ENCODE measurements at regions not wholly inside any gene's neighbourhood (a gene's known extent, or its start where the extent isn't known, plus 50 kb on each side); places are given as distances from the start of the nearest gene placed in this dataset.
A peak's percentile ranks its signal among the peaks of the same experiment; 100 is the strongest.
"Not testable (repeated sequence)": the region's sequence is repeated elsewhere in the genome, so short reads cannot be mapped to it uniquely, and the experiment has no call there.

DNA sequence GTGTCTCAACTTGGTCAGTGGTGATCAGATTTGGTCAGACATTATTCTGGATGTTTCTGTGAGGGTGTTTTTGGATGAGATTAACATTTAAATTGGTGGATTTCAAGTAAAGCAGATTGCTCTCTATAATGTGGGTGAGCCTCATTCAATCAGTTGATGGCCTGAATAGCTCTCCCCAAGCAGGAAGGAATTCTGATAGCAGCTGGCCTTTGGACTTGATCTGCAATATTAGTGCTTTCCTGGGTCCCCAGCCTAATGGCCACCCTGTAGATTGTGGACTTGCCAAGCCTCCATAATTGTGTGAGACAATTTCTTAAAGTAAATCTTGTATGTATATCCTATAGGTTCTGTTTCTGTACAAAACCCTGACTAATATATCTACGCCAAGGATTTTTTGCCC, 153.9 kb upstream of the TBL1XR1 start:
- no peaks in the 10 kb centered on the region for H3K27me3 ChIP-seq (ENCODE audit: low read depth, low read length)

DNA sequence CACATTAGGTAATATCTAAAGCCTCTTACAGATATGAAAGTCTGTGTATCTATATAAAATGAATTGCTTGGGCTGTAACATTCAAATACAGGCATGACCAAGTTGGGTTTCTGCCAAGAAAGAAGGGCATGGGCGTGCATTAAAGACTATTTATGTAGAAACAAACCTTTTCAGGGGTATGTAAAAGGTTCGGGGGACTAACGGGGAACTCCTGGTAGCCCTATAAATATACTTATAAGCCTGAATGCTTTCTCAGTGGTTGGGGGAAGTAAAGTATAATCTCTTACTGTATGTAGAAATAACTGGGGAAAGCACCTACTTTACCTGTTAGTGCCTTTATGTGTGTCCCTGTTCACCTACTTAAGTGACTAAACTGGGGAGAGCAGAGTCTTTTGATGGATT, 154.5 kb upstream of the TBL1XR1 start:
- no peaks in the 10 kb centered on the region for H3K27me3 ChIP-seq (ENCODE audit: low read depth, low read length)
- no peaks in the 10 kb centered on the region for H3K36me3 ChIP-seq (ENCODE audit: control insufficient read depth in 1 of 2, insufficient read depth in 2 of 2, low read length in 2 of 2)
- no peaks in the 10 kb centered on the region for H3K9me3 ChIP-seq (ENCODE audit: control insufficient read depth in 1 of 2, low read length in 2 of 2)
- H3K27ac ChIP-seq (ENCODE audit: low read length), result peak overlapping the region; percentile 28
- no peak overlapping the region for H3K4me3 ChIP-seq (ENCODE audit: low read depth in 1 of 2, low read length in 2 of 2)
- peaks cover under 1 to 4% of the 10 kb centered on the region in 2 donors for H3K4me1 ChIP-seq (ENCODE audit: control insufficient read depth in 1 of 2, insufficient read depth in 2 of 2, low read length in 2 of 2)

More for the DNA sequence above, 153.9 kb upstream of the TBL1XR1 start:
- Histone ChIP-seq H3K9me3 (ENCODE audit: control insufficient read depth in 1 of 2, low read length in 2 of 2) (no peaks in the 10 kb centered on the region), H3K36me3 (ENCODE audit: control insufficient read depth in 1 of 2, insufficient read depth in 2 of 2, low read length in 2 of 2) (no peaks in the 10 kb centered on the region), H3K4me3 (ENCODE audit: low read depth in 1 of 2, low read length in 2 of 2) (no peak overlapping the region), H3K4me1 (ENCODE audit: control insufficient read depth in 1 of 2, insufficient read depth in 2 of 2, low read length in 2 of 2) (peaks cover 3 to 4% of the 10 kb centered on the region in 2 donors), H3K27ac (ENCODE audit: low read length) (peak overlapping the region; percentile 28)

DNA sequence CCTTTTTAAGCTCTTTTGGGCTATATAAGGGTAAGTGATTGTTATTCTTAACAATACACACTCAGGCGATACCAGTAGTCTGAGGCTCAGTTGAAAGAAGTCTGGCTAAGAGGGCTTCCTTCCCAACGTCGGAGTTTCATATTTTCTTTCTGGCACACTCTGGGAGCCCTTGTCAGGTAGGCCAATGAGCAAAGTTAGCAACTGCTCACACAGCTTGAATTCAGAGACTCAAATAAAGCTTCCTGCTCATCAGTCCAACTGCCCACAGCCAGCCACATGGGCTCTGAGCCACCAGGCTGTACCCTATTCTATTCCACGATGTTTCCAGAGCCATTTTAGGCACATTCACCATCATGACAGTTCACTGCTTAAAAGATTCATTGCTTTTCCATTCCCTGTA, 155.1 kb upstream of the TBL1XR1 start:
- no peaks in the 10 kb centered on the region for H3K9me3 ChIP-seq (ENCODE audit: control insufficient read depth in 1 of 2, low read length in 2 of 2)
- H3K36me3 ChIP-seq (ENCODE audit: control insufficient read depth in 1 of 2, insufficient read depth in 2 of 2, low read length in 2 of 2), result no peaks in the 10 kb centered on the region
- no peaks in the 10 kb centered on the region for H3K27me3 ChIP-seq (ENCODE audit: low read depth, low read length)
- peaks cover 7 to 8% of the 10 kb centered on the region in 2 donors for H3K4me1 ChIP-seq (ENCODE audit: control insufficient read depth in 1 of 2, insufficient read depth in 2 of 2, low read length in 2 of 2)
- peak overlapping the region; percentile 28 for H3K27ac ChIP-seq (ENCODE audit: low read length)
- no peak overlapping the region for H3K4me3 ChIP-seq (ENCODE audit: low read depth in 1 of 2, low read length in 2 of 2)

DNA sequence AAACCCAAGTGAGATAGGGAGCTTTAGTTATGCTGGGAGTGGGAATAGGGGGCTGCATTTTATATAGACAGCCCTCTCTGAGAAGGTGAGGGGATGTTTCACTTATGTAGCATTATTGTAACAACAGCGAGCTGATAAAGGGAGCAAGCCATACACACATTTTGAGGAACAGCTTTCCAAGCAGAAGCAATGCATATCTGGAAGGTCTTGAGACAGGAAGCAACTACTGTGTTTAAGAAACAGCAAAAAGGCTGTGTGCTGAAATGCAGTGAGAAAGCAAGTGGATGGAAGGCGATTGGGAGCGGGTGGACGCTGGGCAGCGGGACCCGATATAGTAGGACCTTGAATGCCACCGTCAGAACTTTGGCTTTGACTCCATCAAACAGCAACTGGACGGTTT, 155.9 kb upstream of the TBL1XR1 start:
- Histone ChIP-seq H3K27ac (ENCODE audit: low read length) (no peak overlapping the region), H3K4me1 (ENCODE audit: control insufficient read depth in 1 of 2, insufficient read depth in 2 of 2, low read length in 2 of 2) (peaks cover 14 to 15% of the 10 kb centered on the region in 2 donors), H3K27me3 (ENCODE audit: low read depth, low read length) (no peaks in the 10 kb centered on the region), H3K4me3 (ENCODE audit: low read depth in 1 of 2, low read length in 2 of 2) (no peak overlapping the region), H3K36me3 (ENCODE audit: control insufficient read depth in 1 of 2, insufficient read depth in 2 of 2, low read length in 2 of 2) (no peaks in the 10 kb centered on the region), H3K9me3 (ENCODE audit: control insufficient read depth in 1 of 2, low read length in 2 of 2) (no peaks in the 10 kb centered on the region)

DNA sequence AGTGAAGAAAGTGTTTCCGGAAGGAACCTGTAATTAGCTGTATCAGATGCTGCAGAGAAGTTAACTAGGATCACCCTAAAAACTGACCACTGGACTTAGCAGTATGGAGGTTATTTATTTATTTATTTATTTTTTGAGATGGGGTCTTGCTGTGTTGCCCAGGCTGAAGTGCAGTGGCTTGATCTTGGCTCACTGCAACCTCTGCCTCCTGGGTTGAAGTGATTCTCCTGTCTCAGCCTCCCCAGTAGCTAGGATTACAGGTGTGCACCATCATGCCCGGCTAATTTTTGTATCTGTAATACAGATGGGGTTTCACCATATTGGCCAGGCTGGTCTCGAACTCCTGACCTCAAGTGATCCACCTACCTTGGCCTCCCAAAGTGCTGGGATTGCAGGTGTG, 156.6 kb upstream of the TBL1XR1 start:
- not testable (repeated sequence) for H3K9me3 ChIP-seq (ENCODE audit: control insufficient read depth in 1 of 2, low read length in 2 of 2); H3K36me3 ChIP-seq (ENCODE audit: control insufficient read depth in 1 of 2, insufficient read depth in 2 of 2, low read length in 2 of 2); H3K27ac ChIP-seq (ENCODE audit: low read length); H3K4me3 ChIP-seq (ENCODE audit: low read depth in 1 of 2, low read length in 2 of 2); H3K27me3 ChIP-seq (ENCODE audit: low read depth, low read length)
- H3K4me1 ChIP-seq (ENCODE audit: control insufficient read depth in 1 of 2, insufficient read depth in 2 of 2, low read length in 2 of 2), result peaks cover 19 to 21% of the 10 kb centered on the region in 2 donors

DNA sequence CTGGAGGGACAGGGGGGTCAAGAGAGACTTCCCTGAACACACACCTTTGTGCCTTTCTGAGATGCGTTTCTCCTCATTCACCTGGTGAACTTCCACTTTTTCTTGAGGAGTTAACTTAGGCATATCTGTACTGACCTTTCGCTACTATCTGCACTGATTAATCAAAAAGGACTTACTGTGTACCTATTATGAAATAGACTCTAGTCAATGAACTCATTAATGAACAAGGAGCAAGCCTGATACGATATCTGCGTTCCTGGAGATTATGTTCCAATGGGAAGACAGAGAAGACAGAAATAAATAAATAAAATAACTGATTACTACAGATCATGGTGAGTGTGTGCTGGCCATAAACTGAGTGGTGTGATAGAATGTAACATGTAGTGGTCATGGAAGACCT, 157.2 kb upstream of the TBL1XR1 start:
- Histone ChIP-seq H3K4me1 (ENCODE audit: control insufficient read depth in 1 of 2, insufficient read depth in 2 of 2, low read length in 2 of 2) (peaks cover 21 to 27% of the 10 kb centered on the region in 2 donors), H3K27me3 (ENCODE audit: low read depth, low read length) (no peaks in the 10 kb centered on the region), H3K27ac (ENCODE audit: low read length) (no peak overlapping the region), H3K36me3 (ENCODE audit: control insufficient read depth in 1 of 2, insufficient read depth in 2 of 2, low read length in 2 of 2) (no peaks in the 10 kb centered on the region), H3K4me3 (ENCODE audit: low read depth in 1 of 2, low read length in 2 of 2) (no peak overlapping the region), H3K9me3 (ENCODE audit: control insufficient read depth in 1 of 2, low read length in 2 of 2) (no peaks in the 10 kb centered on the region)

DNA sequence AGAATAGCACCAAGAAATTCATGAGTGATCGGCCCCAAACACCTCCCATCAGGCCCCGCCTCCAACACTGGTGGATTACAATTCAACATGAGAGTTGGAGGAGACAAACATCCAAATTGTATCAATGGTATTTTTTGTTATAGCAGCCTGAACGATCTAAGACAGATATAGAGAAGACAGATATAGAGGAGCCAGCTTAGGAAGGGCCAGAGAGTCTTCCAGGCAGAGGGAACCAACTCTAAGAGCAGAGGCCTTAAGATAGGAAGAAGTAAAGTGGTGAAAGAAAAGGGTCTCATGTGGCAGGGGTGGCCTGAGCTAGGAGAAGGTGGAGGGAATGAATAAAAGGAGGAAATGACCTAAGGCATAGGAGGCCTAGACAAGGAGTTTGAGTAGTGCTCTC, 158.8 kb upstream of the TBL1XR1 start:
- Histone ChIP-seq H3K36me3 (ENCODE audit: control insufficient read depth in 1 of 2, insufficient read depth in 2 of 2, low read length in 2 of 2) (no peaks in the 10 kb centered on the region), H3K27me3 (ENCODE audit: low read depth, low read length) (no peaks in the 10 kb centered on the region), H3K4me3 (ENCODE audit: low read depth in 1 of 2, low read length in 2 of 2) (no peak overlapping the region), H3K4me1 (ENCODE audit: control insufficient read depth in 1 of 2, insufficient read depth in 2 of 2, low read length in 2 of 2) (peaks cover 28 to 33% of the 10 kb centered on the region in 2 donors), H3K9me3 (ENCODE audit: control insufficient read depth in 1 of 2, low read length in 2 of 2) (no peaks in the 10 kb centered on the region), H3K27ac (ENCODE audit: low read length) (no peak overlapping the region)

DNA sequence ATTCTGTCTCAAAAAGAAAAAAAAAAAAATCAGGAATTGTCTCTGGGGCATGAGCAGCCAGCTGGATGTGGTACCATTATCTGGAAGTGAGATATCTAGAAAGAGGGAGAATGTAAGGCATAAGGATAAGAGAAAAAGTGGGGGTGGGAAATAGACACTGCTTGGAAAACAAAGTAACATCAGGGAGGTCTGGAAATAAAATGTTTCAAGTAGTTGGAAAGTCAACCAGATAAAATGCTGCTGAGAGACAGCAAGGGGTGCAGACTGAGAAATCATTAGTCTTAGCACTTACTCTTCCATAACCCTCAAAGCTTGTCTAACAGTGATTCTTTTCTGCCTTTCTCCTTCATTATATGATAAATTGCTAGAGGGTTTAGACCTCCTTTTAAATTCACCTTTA, 159.7 kb upstream of the TBL1XR1 start:
- no peaks in the 10 kb centered on the region for H3K36me3 ChIP-seq (ENCODE audit: control insufficient read depth in 1 of 2, insufficient read depth in 2 of 2, low read length in 2 of 2)
- H3K9me3 ChIP-seq (ENCODE audit: control insufficient read depth in 1 of 2, low read length in 2 of 2), result no peaks in the 10 kb centered on the region
- peak overlapping the region; percentile 97 for H3K27ac ChIP-seq (ENCODE audit: low read length)
- no peak overlapping the region for H3K4me3 ChIP-seq (ENCODE audit: low read depth in 1 of 2, low read length in 2 of 2)
- H3K27me3 ChIP-seq (ENCODE audit: low read depth, low read length), result no peaks in the 10 kb centered on the region
- peaks cover 34 to 40% of the 10 kb centered on the region in 2 donors for H3K4me1 ChIP-seq (ENCODE audit: control insufficient read depth in 1 of 2, insufficient read depth in 2 of 2, low read length in 2 of 2)

DNA sequence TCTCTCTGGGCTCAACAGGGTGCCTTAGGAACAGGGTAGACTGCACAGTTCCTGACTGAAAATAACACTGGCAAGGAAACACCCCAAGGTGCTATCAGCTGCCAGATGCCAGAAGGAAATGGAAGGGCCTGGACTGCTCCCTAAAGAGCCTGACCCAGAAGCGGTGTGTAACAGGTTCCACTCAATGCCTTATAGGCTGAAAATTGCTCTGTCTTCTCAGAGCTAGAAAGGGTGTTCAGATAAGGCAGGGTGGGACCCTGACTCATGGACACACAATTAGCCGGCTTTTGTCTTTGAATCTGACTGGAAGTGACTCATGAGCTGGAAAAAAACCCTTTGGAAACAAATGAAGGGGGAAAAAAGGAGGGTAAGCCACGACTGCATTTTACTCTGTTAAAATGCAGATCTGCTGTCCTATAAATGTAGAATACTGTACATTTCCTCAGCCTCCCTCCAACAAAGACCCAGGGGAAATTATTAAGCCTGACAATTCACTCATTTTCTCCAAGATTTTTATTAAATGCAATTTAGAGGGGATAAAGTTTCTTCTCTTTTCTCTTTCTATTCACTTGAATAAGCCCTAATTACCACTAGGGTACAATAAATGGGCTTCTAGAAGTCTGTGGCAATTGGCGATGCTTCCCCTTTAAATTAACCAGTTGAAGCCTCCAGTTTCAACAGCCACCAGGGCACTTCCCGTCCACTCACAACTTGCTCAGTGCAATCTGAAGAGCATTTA, 160.2 kb upstream of the TBL1XR1 start:
- Histone ChIP-seq H3K9me3 (ENCODE audit: control insufficient read depth in 1 of 2, low read length in 2 of 2) (no peaks in the 10 kb centered on the region), H3K36me3 (ENCODE audit: control insufficient read depth in 1 of 2, insufficient read depth in 2 of 2, low read length in 2 of 2) (no peaks in the 10 kb centered on the region), H3K27me3 (ENCODE audit: low read depth, low read length) (no peaks in the 10 kb centered on the region), H3K27ac (ENCODE audit: low read length) (peak overlapping the region; percentile 97), H3K4me1 (ENCODE audit: control insufficient read depth in 1 of 2, insufficient read depth in 2 of 2, low read length in 2 of 2) (peaks cover 37 to 46% of the 10 kb centered on the region in 2 donors), H3K4me3 (ENCODE audit: low read depth in 1 of 2, low read length in 2 of 2) (peak overlapping the region; percentile 22 to 47)

DNA sequence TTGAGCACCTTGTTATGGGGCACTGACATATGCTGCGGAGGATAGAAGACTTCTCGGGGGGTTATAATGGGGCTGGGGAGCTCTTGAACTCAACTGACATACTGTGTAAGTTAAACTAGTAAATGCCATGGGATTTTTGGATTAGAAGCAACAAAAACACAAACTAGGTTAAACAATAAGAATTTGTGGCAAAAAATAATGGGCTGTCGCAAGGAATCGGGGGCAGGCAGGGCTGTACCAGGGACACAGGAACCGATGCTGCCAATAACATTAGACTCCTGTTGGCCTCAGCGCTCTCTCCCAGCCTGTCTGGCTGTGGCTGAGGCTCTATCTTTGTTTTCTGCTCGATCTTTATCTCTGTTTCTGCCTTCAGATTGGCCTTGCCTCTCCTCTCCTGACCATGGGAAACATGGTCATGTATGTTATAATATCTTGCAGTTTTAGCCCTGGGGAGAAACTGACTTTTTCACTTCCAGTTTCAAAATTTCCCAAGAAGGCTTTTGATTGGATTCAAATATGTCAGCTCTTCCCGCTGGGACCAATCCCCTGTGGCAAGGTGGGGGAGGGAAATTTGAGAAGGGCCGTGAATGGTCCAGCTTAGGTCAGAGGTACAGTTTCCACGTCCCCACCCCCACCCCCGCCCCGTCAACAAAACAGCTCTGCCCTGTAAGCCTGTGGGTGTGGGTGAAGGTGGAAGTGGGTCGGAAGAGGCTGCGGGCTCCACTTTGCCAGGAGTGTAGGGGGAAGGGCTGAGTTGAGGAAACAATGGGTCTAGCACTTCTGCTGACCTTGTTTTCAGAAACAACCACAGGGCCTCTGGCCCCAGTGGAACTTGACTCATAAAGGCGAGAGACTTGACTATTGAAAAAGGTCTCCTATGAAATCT, 161.1 kb upstream of the TBL1XR1 start:
- peak overlapping the region; percentile 52 to 59 for H3K4me3 ChIP-seq (ENCODE audit: low read depth in 1 of 2, low read length in 2 of 2)
- peaks cover 37 to 48% of the 10 kb centered on the region in 2 donors for H3K4me1 ChIP-seq (ENCODE audit: control insufficient read depth in 1 of 2, insufficient read depth in 2 of 2, low read length in 2 of 2)
- no peaks in the 10 kb centered on the region for H3K9me3 ChIP-seq (ENCODE audit: control insufficient read depth in 1 of 2, low read length in 2 of 2)

DNA sequence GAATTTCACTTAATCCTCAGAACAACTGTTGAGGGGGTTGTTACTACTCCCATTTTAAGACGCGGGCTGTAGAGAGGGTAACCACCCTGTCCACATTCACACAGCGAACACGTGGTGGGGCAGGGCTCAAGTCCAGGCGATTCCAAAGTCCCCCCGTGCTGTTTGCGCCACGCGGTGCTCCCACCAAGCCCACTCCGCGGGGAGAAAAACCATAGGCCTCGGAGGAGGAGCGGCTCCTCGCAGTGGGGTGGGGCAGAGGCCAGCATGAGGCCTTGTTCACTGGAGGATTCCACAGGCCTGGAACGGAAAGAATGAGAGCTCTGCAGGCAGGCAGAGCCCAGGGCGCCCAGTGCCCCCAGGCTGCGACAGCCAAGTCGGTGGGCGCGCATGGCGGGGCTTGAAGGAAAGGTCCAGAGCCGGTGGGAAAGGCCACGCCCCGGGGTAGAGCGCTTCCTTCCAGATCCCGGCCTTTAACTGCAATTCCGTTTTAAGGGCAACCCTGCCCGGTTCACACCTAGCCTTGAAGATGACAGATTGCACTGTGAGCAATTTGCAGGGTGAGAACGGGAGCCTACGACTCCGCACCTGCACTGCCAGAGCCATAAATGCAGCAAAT, 161.8 kb upstream of the TBL1XR1 start:
- Histone ChIP-seq H3K9me3 (ENCODE audit: control insufficient read depth in 1 of 2, low read length in 2 of 2) (no peaks in the 10 kb centered on the region), H3K4me3 (ENCODE audit: low read depth in 1 of 2, low read length in 2 of 2) (peak overlapping the region; percentile 52 to 59), H3K36me3 (ENCODE audit: control insufficient read depth in 1 of 2, insufficient read depth in 2 of 2, low read length in 2 of 2) (no peaks in the 10 kb centered on the region), H3K4me1 (ENCODE audit: control insufficient read depth in 1 of 2, insufficient read depth in 2 of 2, low read length in 2 of 2) (peaks cover 37 to 48% of the 10 kb centered on the region in 2 donors), H3K27me3 (ENCODE audit: low read depth, low read length) (no peaks in the 10 kb centered on the region), H3K27ac (ENCODE audit: low read length) (peak overlapping the region; percentile 97)

More for the DNA sequence above, 161.1 kb upstream of the TBL1XR1 start:
- Histone ChIP-seq H3K36me3 (ENCODE audit: control insufficient read depth in 1 of 2, insufficient read depth in 2 of 2, low read length in 2 of 2) (no peaks in the 10 kb centered on the region), H3K27ac (ENCODE audit: low read length) (peak overlapping the region; percentile 97), H3K27me3 (ENCODE audit: low read depth, low read length) (no peaks in the 10 kb centered on the region)

Measured in muscle layer of duodenum (tissue), 2 donors.